GM12878 (cell line): ENCODE measurements at regions not wholly inside any gene's neighbourhood (a gene's known extent, or its start where the extent isn't known, plus 50 kb on each side); places are given as distances from the start of the nearest gene placed in this dataset.

Experiments
- ATAC-seq: fragments of 200-7000 bp; cut with Tn5 transposase; 3 replicates; pipeline ENCODE4 v1.9.1; 2020; ENCODE audit warnings: mild to moderate bottlenecking, moderate library complexity
- BruUV-seq: library from RNA; stranded (reverse); fragments of 400-500 nt; replicated peaks from 2 replicates; lab custom pipeline; 2021; lab: Mats Ljungman, UMichigan
- CTCF ChIA-PET: fragments of 300-600 bp; sonication (Branson Sonifier 250); formaldehyde crosslinking; extraction: SDS; loops from one replicate; lab custom pipeline; 2021; ENCODE audit warnings: inconsistent platforms; lab: Yijun Ruan, JAX
- POLR2A ChIA-PET: fragments of 350-600 bp; formaldehyde crosslinking; extraction: SDS; loops from one replicate; lab custom pipeline; 2021; ENCODE audit warnings: inconsistent platforms; lab: Charles Lee
- RAD21 ChIA-PET: fragments of 300-600 bp; sonication (Branson Sonifier 250); formaldehyde crosslinking; loops from one replicate; lab custom pipeline; 2023; ENCODE audit warnings: antibody characterized with exemption; ENCODE audit not compliant: unreplicated experiment; lab: Charles Lee
- SMC1A ChIA-PET: fragments of 300-600 bp; sonication (Branson Sonifier 250); formaldehyde crosslinking; loops from one replicate; lab custom pipeline; 2023; ENCODE audit not compliant: unreplicated experiment, uncharacterized antibody; lab: Charles Lee
- DNase-seq: peaks from one replicate; pipeline ENCODE4 v3.0.0-alpha.2; 2011; ENCODE audit warnings: low read depth, low spot score
- FAIRE-seq: peaks from 3 replicates; lab custom pipeline; 2011; peaks lifted over from hg19 to GRCh38; lab: Jason Lieb, UNC
- H2AFZ ChIP-seq: 2 replicates; pipeline ENCODE4 v1.6.0; 2011; ENCODE audit warnings: low read depth, low read length, control low read depth; ENCODE audit not compliant: control insufficient read depth
- H3K27ac ChIP-seq: 2 replicates; pipeline ENCODE4 v1.5.1; 2011; ENCODE audit warnings: control low read depth; ENCODE audit not compliant: control insufficient read depth, insufficient read depth
- H3K27me3 ChIP-seq, 2 experiments: replicated peaks in 1 of 2; 2 replicates each; pipeline versions ENCODE4 v1.6.0 to v1.6.1; 2011; ENCODE audit warnings: low read length in 1 of 2; ENCODE audit not compliant: control insufficient read depth in 2 of 2, insufficient read depth in 2 of 2
- H3K36me3 ChIP-seq, 2 experiments: 2 replicates each; pipeline ENCODE4 v1.5.1; 2011; ENCODE audit warnings: low read length in 1 of 2; ENCODE audit not compliant: control insufficient read depth in 2 of 2, insufficient read depth in 2 of 2
- H3K4me1 ChIP-seq: 2 replicates; pipeline ENCODE4 v1.6.1; 2011; ENCODE audit warnings: mild to moderate bottlenecking, low read length, moderate library complexity, mixed read lengths; ENCODE audit not compliant: control insufficient read depth, insufficient read depth
- H3K4me2 ChIP-seq: 2 replicates; pipeline ENCODE4 v1.6.0; 2011; ENCODE audit warnings: control low read depth; ENCODE audit not compliant: control insufficient read depth, insufficient read depth
- H3K4me3 ChIP-seq: fragments of 200-600 bp; sonication (generic); 2 replicates; pipeline ENCODE4 v1.5.1; 2016
- H3K79me2 ChIP-seq: 2 replicates; pipeline ENCODE4 v1.6.0; 2011; ENCODE audit warnings: low read length; ENCODE audit not compliant: control insufficient read depth, insufficient read depth
- H3K9ac ChIP-seq: 2 replicates; pipeline ENCODE4 v1.8.0; 2011; ENCODE audit warnings: low read length, control low read depth, mixed read lengths; ENCODE audit not compliant: control insufficient read depth, insufficient read depth
- H3K9me3 ChIP-seq: replicated peaks from 3 replicates; pipeline ENCODE4 v1.5.1; 2011; ENCODE audit warnings: mild to moderate bottlenecking, low read length; ENCODE audit not compliant: control insufficient read depth, insufficient read depth
- H4K20me1 ChIP-seq: 2 replicates; pipeline ENCODE4 v1.6.0; 2011; ENCODE audit not compliant: control insufficient read depth, insufficient read depth
- NFIC ChIP-seq: IDR thresholded peaks from 2 replicates; pipeline ENCODE4 v1.6.1; 2012; ENCODE audit warnings: low read depth, mild to moderate bottlenecking, inconsistent platforms, low read length, moderate library complexity
- PBX3 ChIP-seq: IDR thresholded peaks from 2 replicates; pipeline ENCODE4 v1.6.1; 2011; ENCODE audit warnings: mild to moderate bottlenecking, low read depth, low read length, moderate library complexity; ENCODE audit not compliant: insufficient replicate concordance
- PKNOX1 ChIP-seq: fragments of 450-650 bp; IDR thresholded peaks from 2 replicates; pipeline ENCODE4 v1.6.1; 2016; ENCODE audit warnings: mild to moderate bottlenecking
- PML ChIP-seq: IDR thresholded peaks from 2 replicates; pipeline ENCODE4 v1.6.1; 2012; ENCODE audit warnings: low read length, inconsistent platforms
- RFX5 ChIP-seq: IDR thresholded peaks from 2 replicates; pipeline ENCODE4 v1.6.1; 2011; ENCODE audit warnings: low read depth, low read length, improper control_type of control experiment
- SMAD1 ChIP-seq: fragments of 450-650 bp; IDR thresholded peaks from 2 replicates; pipeline ENCODE4 v1.6.1; 2018; ENCODE audit warnings: mild to moderate bottlenecking, low read depth; ENCODE audit not compliant: partially characterized antibody
- ZNF622 ChIP-seq: fragments of 450-650 bp; IDR thresholded peaks from 2 replicates; pipeline ENCODE4 v1.6.1; 2017; ENCODE audit warnings: mild to moderate bottlenecking, inconsistent platforms
- WGBS: methylation state at CpG from one replicate; pipeline ENCODE4 v1.1.6; 2016; ENCODE audit warnings: low lambda C conversion rate; ENCODE audit not compliant: insufficient replicate concordance, insufficient coverage; ENCODE audit errors: missing lambda C conversion rate; 5-methylcytosine and 5-hydroxymethylcytosine counted together
- in situ Hi-C: fragments of 300-500 bp; cut with MboI; formaldehyde crosslinking; loops from 9 replicates; pipeline ENCODE4 v1.14.3; 2018; ENCODE audit warnings: mixed read lengths
- intact Hi-C: fragments of 100-400 bp; cut with micrococcal nuclease; formaldehyde crosslinking; loops from one replicate; pipeline ENCODE4 v1.14.2; 2022; ENCODE audit not compliant: unreplicated experiment

- Histone ChIP-seq H3K27ac (no peak overlapping the region), H3K4me3 (no peak overlapping the region), H3K36me3 (no peaks in the 10 kb centered on the region), H3K9me3 (no peaks in the 10 kb centered on the region), H3K9ac (no peak overlapping the region), H3K4me1 (no peaks in the 10 kb centered on the region), H2AFZ (no peak overlapping the region), H3K4me2 (no peak overlapping the region), H3K79me2 (no peaks in the 10 kb centered on the region), H4K20me1 (no peaks in the 10 kb centered on the region), H3K27me3 (no peaks in the 10 kb centered on the region)
- WGBS = 14% methylated on average over 5 of the region's 5 CpGs
- no TSS peak for BruUV-seq
- SMC1A ChIA-PET = interaction anchor here (1.7 kb wide), 1 partner anchor 9 kb away, joined by 4 read pairs; no protein-coding TSS in a partner anchor
- CTCF ChIA-PET = no interaction called here
- FAIRE-seq = no peak
- TF ChIP-seq NFIC (no peak), PKNOX1 (no peak), PML (no peak), PBX3 (no peak), SMAD1 (no peak), ZNF622 (no peak), RFX5 (no peak)
- intact Hi-C loops (no loop called here), in situ Hi-C loops (no loop called here)
- no peak for ATAC-seq
- POLR2A ChIA-PET = no interaction called here
- RAD21 ChIA-PET = no interaction called here
- no peak for DNase-seq
Observed at GRCh38 chr6:112956696-112957535, 609.8 kb downstream of the RFPL4B start.
